GM12878 (cell line): ENCODE measurements at regions not wholly inside any gene's neighbourhood (a gene's known extent, or its start where the extent isn't known, plus 50 kb on each side); places are given as distances from the start of the nearest gene placed in this dataset.

Source experiments
- ATAC-seq: fragments of 200-7000 bp; cut with Tn5 transposase; 3 replicates; pipeline ENCODE4 v1.9.1; 2020; ENCODE audit warnings: mild to moderate bottlenecking, moderate library complexity
- BruUV-seq: library from RNA; stranded (reverse); fragments of 400-500 nt; replicated peaks from 2 replicates; lab custom pipeline; 2021; lab: Mats Ljungman, UMichigan
- CTCF ChIA-PET: fragments of 300-600 bp; sonication (Branson Sonifier 250); formaldehyde crosslinking; extraction: SDS; loops from one replicate; lab custom pipeline; 2021; ENCODE audit warnings: inconsistent platforms; lab: Yijun Ruan, JAX
- POLR2A ChIA-PET: fragments of 350-600 bp; formaldehyde crosslinking; extraction: SDS; loops from one replicate; lab custom pipeline; 2021; ENCODE audit warnings: inconsistent platforms; lab: Charles Lee
- RAD21 ChIA-PET: fragments of 300-600 bp; sonication (Branson Sonifier 250); formaldehyde crosslinking; loops from one replicate; lab custom pipeline; 2023; ENCODE audit warnings: antibody characterized with exemption; ENCODE audit not compliant: unreplicated experiment; lab: Charles Lee
- SMC1A ChIA-PET: fragments of 300-600 bp; sonication (Branson Sonifier 250); formaldehyde crosslinking; loops from one replicate; lab custom pipeline; 2023; ENCODE audit not compliant: unreplicated experiment, uncharacterized antibody; lab: Charles Lee
- DNase-seq: peaks from one replicate; pipeline ENCODE4 v3.0.0-alpha.2; 2011; ENCODE audit warnings: low read depth, low spot score
- FAIRE-seq: peaks from 3 replicates; lab custom pipeline; 2011; peaks lifted over from hg19 to GRCh38; lab: Jason Lieb, UNC
- H2AFZ ChIP-seq: 2 replicates; pipeline ENCODE4 v1.6.0; 2011; ENCODE audit warnings: low read depth, low read length, control low read depth; ENCODE audit not compliant: control insufficient read depth
- H3K27ac ChIP-seq: 2 replicates; pipeline ENCODE4 v1.5.1; 2011; ENCODE audit warnings: control low read depth; ENCODE audit not compliant: control insufficient read depth, insufficient read depth
- H3K27me3 ChIP-seq, 2 experiments: replicated peaks in 1 of 2; 2 replicates each; pipeline versions ENCODE4 v1.6.0 to v1.6.1; 2011; ENCODE audit warnings: low read length in 1 of 2; ENCODE audit not compliant: control insufficient read depth in 2 of 2, insufficient read depth in 2 of 2
- H3K36me3 ChIP-seq, 2 experiments: 2 replicates each; pipeline ENCODE4 v1.5.1; 2011; ENCODE audit warnings: low read length in 1 of 2; ENCODE audit not compliant: control insufficient read depth in 2 of 2, insufficient read depth in 2 of 2
- H3K4me1 ChIP-seq: 2 replicates; pipeline ENCODE4 v1.6.1; 2011; ENCODE audit warnings: mild to moderate bottlenecking, low read length, moderate library complexity, mixed read lengths; ENCODE audit not compliant: control insufficient read depth, insufficient read depth
- H3K4me2 ChIP-seq: 2 replicates; pipeline ENCODE4 v1.6.0; 2011; ENCODE audit warnings: control low read depth; ENCODE audit not compliant: control insufficient read depth, insufficient read depth
- H3K4me3 ChIP-seq: fragments of 200-600 bp; sonication (generic); 2 replicates; pipeline ENCODE4 v1.5.1; 2016
- H3K79me2 ChIP-seq: 2 replicates; pipeline ENCODE4 v1.6.0; 2011; ENCODE audit warnings: low read length; ENCODE audit not compliant: control insufficient read depth, insufficient read depth
- H3K9ac ChIP-seq: 2 replicates; pipeline ENCODE4 v1.8.0; 2011; ENCODE audit warnings: low read length, control low read depth, mixed read lengths; ENCODE audit not compliant: control insufficient read depth, insufficient read depth
- H3K9me3 ChIP-seq: replicated peaks from 3 replicates; pipeline ENCODE4 v1.5.1; 2011; ENCODE audit warnings: mild to moderate bottlenecking, low read length; ENCODE audit not compliant: control insufficient read depth, insufficient read depth
- H4K20me1 ChIP-seq: 2 replicates; pipeline ENCODE4 v1.6.0; 2011; ENCODE audit not compliant: control insufficient read depth, insufficient read depth
- CHD4 ChIP-seq: fragments of 200-600 bp; sonication (generic); IDR thresholded peaks from 2 replicates; pipeline ENCODE4 v1.6.1; 2016; ENCODE audit warnings: mild to moderate bottlenecking
- EZH2 ChIP-seq: IDR thresholded peaks from 2 replicates; pipeline ENCODE4 v1.6.1; 2012; ENCODE audit warnings: low read depth, mild to moderate bottlenecking, control low read depth, inconsistent platforms, low read length, borderline replicate concordance; ENCODE audit not compliant: control insufficient read depth
- NRF1 ChIP-seq: conservative IDR thresholded peaks from 2 replicates; pipeline ENCODE4 v1.6.1; 2011; ENCODE audit warnings: mild to moderate bottlenecking, low read depth, low read length, improper control_type of control experiment
- RB1 ChIP-seq: fragments of 450-650 bp; formaldehyde crosslinking; IDR thresholded peaks from 2 replicates; pipeline ENCODE4 v1.6.1; 2017; ENCODE audit warnings: mild to moderate bottlenecking, borderline replicate concordance
- RBBP5 ChIP-seq: fragments of 200-600 bp; sonication (generic); conservative IDR thresholded peaks from 2 replicates; pipeline ENCODE4 v1.6.1; 2016
- STAT1 ChIP-seq: fragments of 450-650 bp; conservative IDR thresholded peaks from 2 replicates; pipeline ENCODE4 v1.6.1; 2014; ENCODE audit warnings: antibody characterized with exemption, mild to moderate bottlenecking
- TCF7 ChIP-seq: IDR thresholded peaks from 2 replicates; pipeline ENCODE4 v1.6.1; 2014; ENCODE audit warnings: antibody characterized with exemption, borderline replicate concordance
- WGBS: methylation state at CpG from one replicate; pipeline ENCODE4 v1.1.6; 2016; ENCODE audit warnings: low lambda C conversion rate; ENCODE audit not compliant: insufficient replicate concordance, insufficient coverage; ENCODE audit errors: missing lambda C conversion rate; 5-methylcytosine and 5-hydroxymethylcytosine counted together
- in situ Hi-C: fragments of 300-500 bp; cut with MboI; formaldehyde crosslinking; loops from 9 replicates; pipeline ENCODE4 v1.14.3; 2018; ENCODE audit warnings: mixed read lengths
- intact Hi-C: fragments of 100-400 bp; cut with micrococcal nuclease; formaldehyde crosslinking; loops from one replicate; pipeline ENCODE4 v1.14.2; 2022; ENCODE audit not compliant: unreplicated experiment
- TF ChIP-seq, protein P1 (sequence below): fragments of 450-650 bp; IDR thresholded peaks from 2 replicates; pipeline ENCODE4 v1.6.1; 2017; ENCODE audit warnings: mild to moderate bottlenecking, moderate library complexity
- TF ChIP-seq, protein P2 (sequence below): fragments of 450-650 bp; formaldehyde crosslinking; IDR thresholded peaks from 2 replicates; pipeline ENCODE4 v1.4.0; 2020; ENCODE audit warnings: mild to moderate bottlenecking, moderate library complexity
- TF ChIP-seq, protein P3 (sequence below): IDR thresholded peaks from 2 replicates; pipeline ENCODE4 v1.6.1; 2011; ENCODE audit warnings: low read depth, low read length, improper control_type of control experiment, borderline replicate concordance

DNA sequence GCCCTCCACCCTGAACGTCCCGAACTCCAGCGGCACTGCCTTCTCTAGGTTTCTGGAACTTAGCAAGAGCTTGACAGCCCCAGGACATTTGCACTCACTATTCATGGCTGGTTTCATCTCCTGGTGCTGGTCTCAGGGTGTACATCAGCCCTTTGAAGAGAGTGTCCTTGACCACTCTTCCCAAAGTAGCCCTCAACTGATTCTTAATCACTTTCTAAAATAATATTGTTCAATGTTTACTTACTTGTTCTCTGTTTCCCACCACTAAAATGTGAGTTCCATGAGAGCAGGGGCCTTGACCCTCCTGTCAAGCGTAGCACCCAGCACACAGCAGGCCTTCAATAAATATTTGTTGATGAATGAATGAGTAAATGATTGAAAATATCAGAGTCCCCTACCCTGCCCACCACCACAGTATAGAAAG, 262.5 kb downstream of the RHOU start:
- Histone ChIP-seq H3K27ac (no peak overlapping the region), H2AFZ (no peak overlapping the region), H4K20me1 (no peaks in the 10 kb centered on the region), H3K4me2 (no peak overlapping the region), H3K4me1 (no peaks in the 10 kb centered on the region), H3K27me3 (no peaks in the 10 kb centered on the region; a peak in 1 of 4 replicates), H3K9ac (no peak overlapping the region), H3K9me3 (no peaks in the 10 kb centered on the region), H3K4me3 (no peak overlapping the region), H3K79me2 (no peaks in the 10 kb centered on the region), H3K36me3 (no peaks in the 10 kb centered on the region)
- POLR2A ChIA-PET = no interaction called here
- 61% methylated on average over 4 of the region's 4 CpGs for WGBS
- TF ChIP-seq TCF7 (no peak), CHD4 (no peak)
- no TSS peak for BruUV-seq
- DNase-seq (no peak), ATAC-seq (no peak), FAIRE-seq (no peak)
- SMC1A ChIA-PET = no interaction called here
- intact Hi-C loops = no loop called here
- CTCF ChIA-PET = no interaction called here
- RAD21 ChIA-PET = no interaction called here
- in situ Hi-C loops = no loop called here

DNA sequence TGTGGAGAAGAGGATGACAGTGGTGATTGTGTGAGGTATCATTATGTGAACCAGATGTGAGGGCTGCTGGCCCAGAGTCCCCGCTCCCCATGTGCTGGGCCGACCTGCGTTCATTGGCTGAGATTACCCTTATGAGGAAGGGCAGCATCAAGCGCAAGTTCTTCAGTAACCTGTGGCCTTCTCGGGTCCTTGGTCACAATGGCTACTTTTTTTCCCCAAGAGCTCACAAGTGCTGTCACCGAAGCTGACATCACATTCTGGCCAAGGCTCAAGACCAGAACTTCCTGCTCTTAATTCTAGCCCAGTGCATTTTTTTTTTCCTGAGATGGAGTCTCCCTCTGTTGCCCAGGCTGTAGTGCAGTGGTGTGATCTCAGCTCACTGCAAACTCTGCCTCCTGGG, 262.9 kb downstream of the RHOU start:
- ATAC-seq = no peak
- Histone ChIP-seq H3K27me3 (no peaks in the 10 kb centered on the region; a peak in 1 of 4 replicates), H3K9ac (no peak overlapping the region), H3K4me2 (no peak overlapping the region), H3K79me2 (no peaks in the 10 kb centered on the region), H3K27ac (no peak overlapping the region), H3K36me3 (no peaks in the 10 kb centered on the region), H3K4me1 (no peaks in the 10 kb centered on the region), H4K20me1 (no peaks in the 10 kb centered on the region), H3K9me3 (no peaks in the 10 kb centered on the region), H2AFZ (no peak overlapping the region), H3K4me3 (no peak overlapping the region)
- no peak for FAIRE-seq
- ChIA-PET SMC1A (no interaction called here), CTCF (no interaction called here), RAD21 (no interaction called here), POLR2A (no interaction called here)
- intact Hi-C loops (no loop called here), in situ Hi-C loops (no loop called here)
- no TSS peak for BruUV-seq
- no peak for DNase-seq
- WGBS = 75% methylated on average over 6 of the region's 6 CpGs
- TF ChIP-seq NRF1 = no peak
- TF ChIP-seq RBBP5 = no peak
- no peak for TF ChIP-seq STAT1
- no peak for TF ChIP-seq RB1
- TF ChIP-seq, protein P1, sequence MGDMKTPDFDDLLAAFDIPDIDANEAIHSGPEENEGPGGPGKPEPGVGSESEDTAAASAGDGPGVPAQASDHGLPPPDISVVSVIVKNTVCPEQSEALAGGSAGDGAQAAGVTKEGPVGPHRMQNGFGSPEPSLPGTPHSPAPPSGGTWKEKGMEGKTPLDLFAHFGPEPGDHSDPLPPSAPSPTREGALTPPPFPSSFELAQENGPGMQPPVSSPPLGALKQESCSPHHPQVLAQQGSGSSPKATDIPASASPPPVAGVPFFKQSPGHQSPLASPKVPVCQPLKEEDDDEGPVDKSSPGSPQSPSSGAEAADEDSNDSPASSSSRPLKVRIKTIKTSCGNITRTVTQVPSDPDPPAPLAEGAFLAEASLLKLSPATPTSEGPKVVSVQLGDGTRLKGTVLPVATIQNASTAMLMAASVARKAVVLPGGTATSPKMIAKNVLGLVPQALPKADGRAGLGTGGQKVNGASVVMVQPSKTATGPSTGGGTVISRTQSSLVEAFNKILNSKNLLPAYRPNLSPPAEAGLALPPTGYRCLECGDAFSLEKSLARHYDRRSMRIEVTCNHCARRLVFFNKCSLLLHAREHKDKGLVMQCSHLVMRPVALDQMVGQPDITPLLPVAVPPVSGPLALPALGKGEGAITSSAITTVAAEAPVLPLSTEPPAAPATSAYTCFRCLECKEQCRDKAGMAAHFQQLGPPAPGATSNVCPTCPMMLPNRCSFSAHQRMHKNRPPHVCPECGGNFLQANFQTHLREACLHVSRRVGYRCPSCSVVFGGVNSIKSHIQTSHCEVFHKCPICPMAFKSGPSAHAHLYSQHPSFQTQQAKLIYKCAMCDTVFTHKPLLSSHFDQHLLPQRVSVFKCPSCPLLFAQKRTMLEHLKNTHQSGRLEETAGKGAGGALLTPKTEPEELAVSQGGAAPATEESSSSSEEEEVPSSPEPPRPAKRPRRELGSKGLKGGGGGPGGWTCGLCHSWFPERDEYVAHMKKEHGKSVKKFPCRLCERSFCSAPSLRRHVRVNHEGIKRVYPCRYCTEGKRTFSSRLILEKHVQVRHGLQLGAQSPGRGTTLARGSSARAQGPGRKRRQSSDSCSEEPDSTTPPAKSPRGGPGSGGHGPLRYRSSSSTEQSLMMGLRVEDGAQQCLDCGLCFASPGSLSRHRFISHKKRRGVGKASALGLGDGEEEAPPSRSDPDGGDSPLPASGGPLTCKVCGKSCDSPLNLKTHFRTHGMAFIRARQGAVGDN = no peak
- TF ChIP-seq, protein P2, sequence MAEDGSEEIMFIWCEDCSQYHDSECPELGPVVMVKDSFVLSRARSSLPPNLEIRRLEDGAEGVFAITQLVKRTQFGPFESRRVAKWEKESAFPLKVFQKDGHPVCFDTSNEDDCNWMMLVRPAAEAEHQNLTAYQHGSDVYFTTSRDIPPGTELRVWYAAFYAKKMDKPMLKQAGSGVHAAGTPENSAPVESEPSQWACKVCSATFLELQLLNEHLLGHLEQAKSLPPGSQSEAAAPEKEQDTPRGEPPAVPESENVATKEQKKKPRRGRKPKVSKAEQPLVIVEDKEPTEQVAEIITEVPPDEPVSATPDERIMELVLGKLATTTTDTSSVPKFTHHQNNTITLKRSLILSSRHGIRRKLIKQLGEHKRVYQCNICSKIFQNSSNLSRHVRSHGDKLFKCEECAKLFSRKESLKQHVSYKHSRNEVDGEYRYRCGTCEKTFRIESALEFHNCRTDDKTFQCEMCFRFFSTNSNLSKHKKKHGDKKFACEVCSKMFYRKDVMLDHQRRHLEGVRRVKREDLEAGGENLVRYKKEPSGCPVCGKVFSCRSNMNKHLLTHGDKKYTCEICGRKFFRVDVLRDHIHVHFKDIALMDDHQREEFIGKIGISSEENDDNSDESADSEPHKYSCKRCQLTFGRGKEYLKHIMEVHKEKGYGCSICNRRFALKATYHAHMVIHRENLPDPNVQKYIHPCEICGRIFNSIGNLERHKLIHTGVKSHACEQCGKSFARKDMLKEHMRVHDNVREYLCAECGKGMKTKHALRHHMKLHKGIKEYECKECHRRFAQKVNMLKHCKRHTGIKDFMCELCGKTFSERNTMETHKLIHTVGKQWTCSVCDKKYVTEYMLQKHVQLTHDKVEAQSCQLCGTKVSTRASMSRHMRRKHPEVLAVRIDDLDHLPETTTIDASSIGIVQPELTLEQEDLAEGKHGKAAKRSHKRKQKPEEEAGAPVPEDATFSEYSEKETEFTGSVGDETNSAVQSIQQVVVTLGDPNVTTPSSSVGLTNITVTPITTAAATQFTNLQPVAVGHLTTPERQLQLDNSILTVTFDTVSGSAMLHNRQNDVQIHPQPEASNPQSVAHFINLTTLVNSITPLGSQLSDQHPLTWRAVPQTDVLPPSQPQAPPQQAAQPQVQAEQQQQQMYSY = no peak
- TF ChIP-seq, protein P3, sequence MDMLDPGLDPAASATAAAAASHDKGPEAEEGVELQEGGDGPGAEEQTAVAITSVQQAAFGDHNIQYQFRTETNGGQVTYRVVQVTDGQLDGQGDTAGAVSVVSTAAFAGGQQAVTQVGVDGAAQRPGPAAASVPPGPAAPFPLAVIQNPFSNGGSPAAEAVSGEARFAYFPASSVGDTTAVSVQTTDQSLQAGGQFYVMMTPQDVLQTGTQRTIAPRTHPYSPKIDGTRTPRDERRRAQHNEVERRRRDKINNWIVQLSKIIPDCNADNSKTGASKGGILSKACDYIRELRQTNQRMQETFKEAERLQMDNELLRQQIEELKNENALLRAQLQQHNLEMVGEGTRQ = no peak
- TF ChIP-seq EZH2 = no peak
